GM12875 (cell line): ENCODE measurements at regions not wholly inside any gene's neighbourhood (a gene's known extent, or its start where the extent isn't known, plus 50 kb on each side); places are given as distances from the start of the nearest gene placed in this dataset.
A peak's percentile ranks its signal among the peaks of the same experiment; 100 is the strongest.

Source experiments
- H3K4me3 ChIP-seq: one replicate; pipeline ENCODE4 v1.5.1; 2011; ENCODE audit warnings: low read depth, low read length, control low read depth
- TF ChIP-seq, protein P1 (sequence below): IDR thresholded peaks from 2 replicates; pipeline ENCODE4 v1.5.1; 2011; ENCODE audit warnings: low read depth, mild to moderate bottlenecking, control low read depth, inconsistent platforms, low read length, moderate library complexity, borderline replicate concordance; ENCODE audit not compliant: insufficient read depth

DNA sequence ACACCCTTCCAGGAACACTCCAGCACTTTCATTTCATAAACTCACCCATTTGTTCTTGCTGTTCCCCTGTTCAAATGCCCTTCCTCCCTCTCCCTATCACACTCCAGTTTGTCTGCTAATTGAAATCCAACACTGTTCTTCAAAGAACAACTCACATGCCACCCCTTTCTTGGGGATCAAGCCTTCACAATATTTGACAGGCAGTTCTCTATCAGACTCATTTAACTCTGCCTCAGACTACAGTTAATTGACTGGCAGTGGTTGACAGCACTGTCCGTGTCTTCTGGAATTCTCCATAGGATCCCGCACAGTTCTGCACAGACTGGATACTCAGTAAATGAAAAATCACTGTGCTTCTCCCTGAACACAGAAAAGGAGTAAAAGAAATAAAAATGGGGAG, 87.8 kb downstream of the PMP22 start:
- TF ChIP-seq, protein P1, sequence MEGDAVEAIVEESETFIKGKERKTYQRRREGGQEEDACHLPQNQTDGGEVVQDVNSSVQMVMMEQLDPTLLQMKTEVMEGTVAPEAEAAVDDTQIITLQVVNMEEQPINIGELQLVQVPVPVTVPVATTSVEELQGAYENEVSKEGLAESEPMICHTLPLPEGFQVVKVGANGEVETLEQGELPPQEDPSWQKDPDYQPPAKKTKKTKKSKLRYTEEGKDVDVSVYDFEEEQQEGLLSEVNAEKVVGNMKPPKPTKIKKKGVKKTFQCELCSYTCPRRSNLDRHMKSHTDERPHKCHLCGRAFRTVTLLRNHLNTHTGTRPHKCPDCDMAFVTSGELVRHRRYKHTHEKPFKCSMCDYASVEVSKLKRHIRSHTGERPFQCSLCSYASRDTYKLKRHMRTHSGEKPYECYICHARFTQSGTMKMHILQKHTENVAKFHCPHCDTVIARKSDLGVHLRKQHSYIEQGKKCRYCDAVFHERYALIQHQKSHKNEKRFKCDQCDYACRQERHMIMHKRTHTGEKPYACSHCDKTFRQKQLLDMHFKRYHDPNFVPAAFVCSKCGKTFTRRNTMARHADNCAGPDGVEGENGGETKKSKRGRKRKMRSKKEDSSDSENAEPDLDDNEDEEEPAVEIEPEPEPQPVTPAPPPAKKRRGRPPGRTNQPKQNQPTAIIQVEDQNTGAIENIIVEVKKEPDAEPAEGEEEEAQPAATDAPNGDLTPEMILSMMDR, result no peak
- H3K4me3 ChIP-seq, result no peak overlapping the region

DNA sequence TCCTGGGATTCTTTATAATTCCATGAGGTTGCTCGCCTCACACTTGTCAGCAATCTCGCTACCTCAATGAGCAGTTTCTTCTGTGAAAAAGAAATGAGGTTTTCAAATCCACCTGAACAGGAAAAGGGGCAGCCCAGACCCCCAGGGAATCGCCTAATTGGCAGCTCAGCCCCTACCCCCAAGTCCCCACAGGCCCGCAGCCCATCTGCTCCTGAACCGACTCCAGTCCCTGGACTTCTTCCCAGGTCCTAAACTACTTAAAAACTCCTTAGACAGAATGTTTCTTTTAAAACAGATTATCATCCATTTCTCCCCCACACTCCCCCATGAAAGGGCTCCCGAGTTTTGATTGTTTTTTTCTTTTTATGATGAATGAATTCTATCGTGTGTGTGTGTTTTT, 89.8 kb downstream of the PMP22 start:
- TF ChIP-seq, protein P1, result no peak
- H3K4me3 ChIP-seq, result no peak overlapping the region

DNA sequence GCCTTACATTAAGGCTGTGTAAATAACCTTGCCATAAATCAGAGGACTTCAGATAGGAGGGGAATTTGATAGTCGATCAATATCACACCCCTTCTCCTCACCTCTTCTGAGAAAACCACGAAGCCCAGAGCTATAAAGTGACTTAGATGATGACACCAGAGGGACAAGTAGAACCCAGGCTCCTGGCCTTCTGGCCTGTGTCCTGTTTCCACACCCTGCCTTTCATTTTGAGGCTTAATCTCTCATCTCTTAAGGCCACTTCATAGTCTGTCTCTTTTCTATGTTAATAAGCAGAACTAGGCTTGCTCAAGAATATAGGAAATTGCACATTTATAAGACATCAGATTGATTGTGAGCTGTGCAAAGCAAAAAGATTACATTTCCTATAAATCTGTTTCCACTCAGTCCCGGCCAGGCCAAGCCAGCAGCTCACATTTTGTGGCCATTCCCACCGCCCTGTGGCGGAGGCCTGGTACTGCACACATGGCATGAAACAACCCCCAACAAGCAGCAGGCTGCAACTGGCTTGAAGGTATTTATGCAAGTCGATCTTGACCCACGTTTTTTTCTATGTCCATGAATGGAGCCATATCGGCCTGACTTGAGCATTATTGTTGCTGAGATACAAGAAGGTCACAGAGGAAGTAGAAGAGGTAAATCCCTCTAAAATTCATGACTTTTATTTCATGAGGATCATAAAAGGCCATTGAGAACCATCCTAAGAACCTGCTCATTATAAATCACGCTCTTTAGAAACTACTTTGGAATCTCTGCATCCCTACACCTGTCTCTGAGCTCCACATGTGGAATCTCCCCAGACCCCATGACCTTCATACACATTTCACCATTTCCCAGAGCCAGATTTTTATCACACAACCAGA, 93.7 kb downstream of the PMP22 start:
- TF ChIP-seq, protein P1, result peak; percentile 70
- H3K4me3 ChIP-seq, result no peak overlapping the region

DNA sequence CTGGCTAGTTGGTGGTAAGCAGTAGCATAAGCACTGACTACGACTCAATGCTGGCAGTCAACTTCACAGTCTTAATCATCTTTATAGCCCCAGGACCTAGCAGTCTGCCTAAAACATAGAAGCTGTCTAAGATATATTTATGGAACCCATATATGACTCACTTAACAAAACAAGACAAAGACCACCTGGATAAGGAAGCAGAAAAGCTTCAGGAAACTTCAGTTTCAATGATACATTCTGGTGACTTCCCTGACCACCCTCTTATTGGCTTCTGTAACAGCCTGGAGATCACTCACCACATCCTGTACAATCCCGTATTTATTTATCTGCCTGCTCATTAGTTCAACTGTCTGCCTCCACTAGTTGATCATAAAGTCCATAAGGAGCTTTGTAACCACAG, 95.5 kb downstream of the PMP22 start:
- TF ChIP-seq, protein P1, result no peak
- no peak overlapping the region for H3K4me3 ChIP-seq

DNA sequence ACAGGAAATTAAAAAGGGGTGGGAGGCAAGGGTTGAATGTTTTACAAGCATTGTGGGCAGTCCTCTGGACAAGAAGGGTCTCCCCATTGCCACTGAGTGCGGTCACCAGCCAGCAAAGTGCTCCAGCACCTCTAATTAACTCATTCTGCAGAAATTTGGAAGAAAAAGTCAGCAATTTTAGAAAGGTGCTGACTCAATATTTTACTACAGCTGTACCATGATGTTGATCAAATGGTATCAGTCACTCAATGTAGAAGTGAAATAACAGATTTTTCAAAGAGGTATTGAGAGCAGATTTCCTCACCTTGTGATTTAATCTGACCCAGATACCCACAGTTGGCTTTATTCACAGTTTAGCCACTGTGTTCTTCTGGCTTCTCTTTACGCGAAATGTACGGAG, 96.7 kb downstream of the PMP22 start:
- no peak overlapping the region for H3K4me3 ChIP-seq
- TF ChIP-seq, protein P1, result no peak

DNA sequence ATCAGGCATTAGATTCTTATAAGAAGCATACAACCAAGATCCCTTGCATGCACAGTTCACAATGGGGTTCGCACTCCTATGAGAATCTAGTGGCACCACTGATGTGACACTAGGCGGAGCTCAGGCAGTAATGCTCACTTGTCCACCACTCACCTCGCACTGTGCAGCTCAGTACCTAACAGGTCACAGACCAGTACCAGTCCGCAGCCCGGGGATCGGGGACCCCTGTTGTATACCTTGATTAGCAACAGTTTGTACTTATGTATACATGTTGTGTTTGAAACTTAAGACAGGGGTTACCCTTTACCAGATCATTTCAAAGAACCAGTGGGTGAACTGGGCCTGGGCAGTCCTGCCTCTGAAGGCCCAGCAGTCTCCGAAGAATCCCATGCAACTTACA, 103.7 kb downstream of the PMP22 start:
- no peak overlapping the region for H3K4me3 ChIP-seq
- TF ChIP-seq, protein P1, result no peak

DNA sequence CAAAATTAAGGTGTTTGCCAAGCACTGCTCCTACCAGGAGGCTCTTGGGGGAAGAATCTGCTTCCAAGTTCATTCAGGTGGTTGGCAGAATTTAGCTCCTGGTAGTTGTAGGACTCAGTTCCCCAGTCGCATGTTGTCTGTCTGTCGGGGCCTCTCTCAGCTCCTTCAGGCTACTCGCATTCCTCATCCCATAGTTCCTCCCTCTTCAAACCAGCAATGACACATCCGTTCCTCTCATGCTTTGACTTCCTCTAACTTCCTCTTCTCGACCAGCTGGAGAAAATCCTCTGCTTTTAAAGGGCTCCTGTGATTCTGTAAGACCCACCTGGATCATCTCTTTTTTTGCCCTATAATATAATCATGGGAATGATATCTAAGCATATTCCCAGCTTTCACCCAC, 108.1 kb downstream of the PMP22 start:
- no peak overlapping the region for H3K4me3 ChIP-seq
- TF ChIP-seq, protein P1, result no peak
